HG02623 (cell line): ENCODE measurements at regions not wholly inside any gene's neighbourhood (a gene's known extent, or its start where the extent isn't known, plus 50 kb on each side); places are given as distances from the start of the nearest gene placed in this dataset.
A peak's percentile ranks its signal among the peaks of the same experiment; 100 is the strongest.

Experiments used
- ATAC-seq: cut with Tn5 transposase; IDR thresholded peaks from one replicate; pipeline ENCODE4 v1.9.1; 2021; ENCODE audit warnings: moderate library complexity; ENCODE audit not compliant: unreplicated experiment

DNA sequence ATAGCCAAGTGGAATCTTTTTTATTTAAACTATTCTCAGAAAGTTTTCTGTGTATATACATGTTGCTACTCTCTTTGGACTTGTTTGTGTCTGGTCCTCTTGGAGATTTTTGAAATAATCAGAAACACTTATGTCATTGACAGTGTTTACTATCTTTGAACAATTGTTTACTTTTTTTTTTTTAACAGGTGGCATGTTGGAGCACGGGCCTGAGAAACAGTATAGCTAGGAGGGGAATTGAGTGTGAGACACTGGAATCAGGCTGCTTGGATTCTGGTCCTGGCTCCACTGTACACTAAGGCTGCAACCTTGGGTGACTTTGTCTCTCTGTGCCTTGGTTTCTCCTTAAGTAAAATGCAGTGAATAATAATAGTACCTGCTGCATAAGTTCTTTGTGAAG, 279.6 kb downstream of the PRL start:
- ATAC-seq, result no peak

DNA sequence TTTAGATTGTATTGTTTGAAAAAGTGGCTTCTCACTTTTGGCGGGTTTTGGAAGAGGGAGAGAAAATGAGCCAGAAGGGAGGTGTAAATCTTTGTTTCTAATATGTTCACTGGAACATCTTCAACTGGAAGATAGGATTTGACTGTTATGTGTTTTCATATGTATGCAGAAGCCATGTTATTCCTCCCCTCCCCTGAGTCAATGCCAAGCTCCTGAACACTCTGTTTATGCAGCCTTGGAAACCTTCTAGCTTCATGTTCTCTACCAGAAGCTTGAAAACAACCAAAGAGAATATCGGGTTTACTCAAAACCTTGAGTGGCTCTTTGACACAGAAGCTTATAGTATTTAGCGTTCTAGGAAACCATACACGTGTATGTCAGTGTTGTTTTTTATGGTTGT, 279.1 kb downstream of the PRL start:
- no peak for ATAC-seq

DNA sequence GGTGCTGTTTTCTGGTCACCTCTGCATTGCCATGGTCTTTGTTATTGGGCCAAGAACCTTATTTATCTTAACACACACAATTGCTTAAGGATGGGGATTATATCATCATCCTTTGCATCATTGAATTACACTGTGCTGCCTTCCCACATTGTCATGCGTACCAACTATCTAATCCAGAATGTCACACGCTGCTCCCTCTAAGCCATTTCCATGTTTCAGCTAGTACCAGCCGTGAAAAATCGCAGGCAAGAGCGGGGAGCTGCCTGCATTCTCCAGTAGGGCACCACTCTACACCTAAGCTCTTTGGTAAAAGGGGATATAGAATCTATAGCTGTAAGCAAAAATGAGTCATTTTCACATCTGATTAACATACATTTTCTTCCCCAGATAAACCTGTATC, 277.0 kb downstream of the PRL start:
- no peak for ATAC-seq

DNA sequence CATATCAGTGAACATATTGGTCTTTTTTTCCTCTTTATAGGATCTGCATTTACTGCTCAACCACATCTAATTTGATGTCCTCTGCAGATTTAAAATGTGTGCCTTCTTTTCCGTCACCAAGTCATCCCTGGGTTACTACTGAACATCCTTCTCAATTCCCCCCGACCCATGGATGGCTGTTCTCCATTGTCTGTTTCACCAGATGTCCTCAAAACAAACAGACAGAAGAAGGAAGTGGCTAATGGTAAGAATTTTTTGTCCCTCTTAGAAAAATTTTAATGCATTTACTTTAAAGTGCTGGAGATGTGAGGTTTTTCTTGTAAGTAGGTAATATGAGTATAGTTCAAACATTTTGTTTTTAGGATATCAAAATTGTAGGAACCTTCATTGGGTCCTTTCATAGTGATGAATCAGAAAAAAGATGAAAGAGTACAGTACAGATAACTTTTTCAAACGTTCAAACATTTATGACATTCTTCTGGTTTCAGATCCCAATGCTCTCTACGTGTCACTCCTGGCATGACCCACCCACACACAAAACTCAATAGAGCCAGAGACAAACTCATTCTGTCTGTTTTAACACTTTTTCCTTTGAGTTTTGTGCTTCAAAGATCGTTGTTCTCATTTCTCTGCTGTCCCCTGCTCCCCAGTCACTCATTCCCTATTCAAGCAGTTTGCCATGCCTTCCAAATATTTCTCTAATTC, 276.4 kb downstream of the PRL start:
- no peak for ATAC-seq

DNA sequence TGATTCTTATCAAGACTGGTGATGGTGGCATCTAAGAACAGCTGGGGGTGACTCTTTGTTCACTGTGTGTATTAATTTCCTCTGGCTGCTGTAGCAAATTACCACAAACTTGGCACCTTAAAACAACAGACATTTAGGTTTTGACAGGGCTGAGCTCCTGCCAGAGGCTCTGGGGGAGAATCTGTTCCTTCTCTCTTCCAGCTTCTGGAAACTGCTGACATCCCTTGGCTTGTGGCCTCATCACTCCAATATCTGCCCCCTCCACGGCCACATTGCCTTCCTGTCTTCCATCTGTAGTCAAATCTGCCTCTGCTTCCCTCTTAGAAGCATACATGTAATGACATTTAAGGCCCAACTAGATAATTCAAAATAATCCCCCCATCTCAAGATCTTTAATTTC, 274.9 kb downstream of the PRL start:
- no peak for ATAC-seq

GRCh38 chr6:22023937-22024336, 272.9 kb downstream of the PRL start:
- ATAC-seq, result no peak

DNA sequence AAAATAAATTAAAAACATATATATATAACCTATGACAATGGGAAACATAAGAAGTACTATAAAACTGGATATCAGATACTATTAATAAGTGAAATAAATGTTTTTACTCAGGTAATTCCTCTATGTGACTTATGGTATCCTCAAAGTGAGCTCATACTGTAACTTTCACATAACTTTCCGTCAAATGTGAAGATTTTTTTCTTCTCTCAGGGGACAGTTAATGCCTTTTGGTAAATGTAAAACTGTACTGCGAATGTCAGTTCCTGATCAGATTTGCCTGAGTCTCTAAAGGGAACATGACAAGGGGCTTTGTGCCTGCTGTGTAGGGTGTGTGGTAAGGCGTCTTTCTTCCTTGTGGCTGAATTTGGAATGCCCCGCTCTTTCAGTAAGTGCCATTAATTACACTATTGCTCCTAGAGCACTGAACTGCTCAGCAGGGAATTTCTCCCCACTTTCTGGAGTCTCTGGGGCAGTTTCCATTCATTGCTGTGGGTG, 271.8 kb downstream of the PRL start:
- ATAC-seq, result no peak

DNA sequence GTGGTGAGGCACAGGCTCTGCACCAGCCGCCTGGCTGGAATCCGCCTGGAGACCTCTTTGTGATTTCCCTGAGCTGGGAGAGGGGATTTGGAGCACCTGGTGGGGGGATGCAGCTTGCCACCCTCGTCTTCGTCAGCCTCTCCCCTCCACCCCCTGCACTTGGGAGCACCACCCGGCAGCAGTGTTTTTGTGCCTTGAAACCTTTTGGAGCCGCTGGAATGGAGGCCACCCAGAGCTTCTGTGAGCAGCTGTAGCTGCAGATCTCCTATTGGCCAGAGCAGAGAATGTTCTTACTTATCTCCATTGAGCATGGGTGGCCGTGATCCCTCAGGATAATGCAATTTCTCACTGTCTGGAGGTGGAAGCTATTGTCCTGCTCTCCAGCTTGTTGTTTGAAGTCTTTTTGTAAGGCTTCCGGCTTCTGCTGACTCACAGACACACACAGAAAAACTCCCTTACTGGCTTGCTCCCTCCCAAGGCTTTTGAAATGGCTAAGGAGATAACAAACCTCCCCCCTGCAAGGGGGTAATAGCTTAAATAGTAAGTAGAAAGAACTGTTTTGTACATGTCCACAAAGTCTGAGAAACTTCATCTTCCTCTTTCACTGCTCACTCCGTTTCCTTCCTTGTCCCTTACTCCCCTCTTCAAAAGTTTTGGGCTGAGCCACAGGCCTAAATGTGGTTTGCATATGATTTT, 271.2 kb downstream of the PRL start:
- peak; percentile 60 for ATAC-seq

GRCh38 chr6:22026164-22026678, 270.6 kb downstream of the PRL start:
- no peak for ATAC-seq

GRCh38 chr6:22027040-22027725, 269.7 kb downstream of the PRL start:
- no peak for ATAC-seq

- no peak for ATAC-seq
These were observed 268.3 kb downstream of the PRL start for GRCh38 chr6:22028403-22029090.

- no peak for ATAC-seq
These were observed 267.7 kb downstream of the PRL start for GRCh38 chr6:22029171-22029570.

- no peak for ATAC-seq
These were observed 265.9 kb downstream of the PRL start for GRCh38 chr6:22030730-22031619.

DNA sequence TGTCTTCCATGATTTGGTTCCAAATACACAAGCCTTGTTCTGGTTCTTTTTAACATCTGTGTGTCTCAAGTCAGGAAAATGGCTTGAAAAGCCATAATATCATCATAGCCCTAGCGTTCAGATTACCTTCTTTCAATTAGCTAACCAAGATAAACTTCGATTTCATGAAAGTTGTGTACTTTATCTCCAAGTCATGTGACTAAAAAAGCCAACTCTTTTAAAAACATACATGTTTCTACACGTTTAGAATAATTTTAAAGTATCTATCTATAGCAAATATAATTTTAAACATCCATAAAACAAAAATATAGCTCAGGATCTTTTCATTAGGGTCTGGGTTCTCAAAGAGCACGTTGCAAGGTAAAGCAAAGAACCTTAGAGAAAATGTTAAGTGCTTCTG, 261.1 kb downstream of the PRL start:
- no peak for ATAC-seq

DNA sequence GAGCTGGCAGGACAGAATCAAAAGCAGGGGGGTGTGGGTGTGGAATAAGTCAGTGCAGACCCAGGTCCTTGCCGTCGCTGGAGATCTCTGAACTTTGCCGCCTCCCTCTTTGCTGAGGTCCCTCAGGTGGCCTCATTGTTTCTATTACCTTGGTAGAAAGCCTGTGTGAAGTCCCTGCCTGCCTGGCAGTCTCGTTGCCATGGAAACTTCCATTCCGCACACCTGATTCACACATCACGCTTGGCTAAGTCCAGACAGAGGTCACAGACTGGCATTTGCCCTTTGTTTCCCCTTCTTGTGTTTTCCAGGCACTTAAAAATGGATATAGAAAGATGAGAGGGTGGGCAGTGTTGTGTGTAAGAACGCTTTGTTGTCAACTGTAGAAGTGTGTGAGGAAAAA, 260.6 kb downstream of the PRL start:
- no peak for ATAC-seq

DNA sequence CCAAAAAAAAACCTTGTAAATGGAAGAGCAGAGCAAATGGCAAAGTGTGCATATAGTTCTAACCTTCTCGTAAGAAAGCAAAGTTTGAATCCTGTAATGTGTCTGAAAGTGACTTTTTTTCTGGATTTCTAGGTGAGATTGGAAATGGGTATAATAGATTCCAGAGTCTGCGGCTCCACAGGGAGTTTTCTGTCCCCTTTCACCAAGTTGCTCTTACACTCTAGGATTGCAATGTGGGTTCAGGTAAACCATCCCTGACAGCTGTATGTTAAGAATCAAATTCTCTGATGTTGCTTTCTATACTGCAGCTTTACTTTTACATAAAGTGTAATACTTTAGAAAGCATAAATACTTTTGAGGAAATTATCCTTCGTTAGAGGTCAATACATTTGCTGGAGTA, 260.1 kb downstream of the PRL start:
- ATAC-seq, result no peak

- ATAC-seq, result no peak
These were observed 254.9 kb downstream of the PRL start for GRCh38 chr6:22041797-22042480.

DNA sequence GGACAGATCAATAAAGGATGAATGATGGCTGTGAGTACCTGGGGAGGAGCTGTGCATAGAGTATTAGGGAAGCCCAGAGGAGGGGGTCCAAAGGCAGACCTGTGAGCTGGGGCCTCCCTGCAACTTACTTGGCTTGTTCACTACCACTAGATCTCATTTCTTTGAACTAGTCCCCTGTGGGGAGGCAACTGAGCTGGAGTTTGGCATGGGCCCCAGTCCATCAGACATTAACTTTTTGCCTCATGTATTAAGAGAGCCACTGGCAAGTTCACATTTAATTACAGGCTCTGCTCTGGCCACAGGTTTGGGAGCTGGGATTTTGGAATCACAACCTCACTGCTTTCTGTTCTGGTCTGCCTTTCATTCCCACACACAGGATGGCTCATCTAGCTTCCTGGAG, 254.1 kb downstream of the PRL start:
- no peak for ATAC-seq

GRCh38 chr6:22043284-22043962, 253.4 kb downstream of the PRL start:
- ATAC-seq, result no peak
